Mesenchymal stem cell (in vitro differentiated cells and primary cell): ENCODE measurements at regions not wholly inside any gene's neighbourhood (a gene's known extent, or its start where the extent isn't known, plus 50 kb on each side); places are given as distances from the start of the nearest gene placed in this dataset.
A peak's percentile ranks its signal among the peaks of the same experiment; 100 is the strongest.

Experiments used
- DNase-seq: peaks from one replicate; pipeline ENCODE4 v3.0.0-alpha.2; 2013
- H2AFZ ChIP-seq: one replicate; pipeline ENCODE4 v1.6.1; 2013; ENCODE audit warnings: low read depth, mild to moderate bottlenecking, control low read depth, inconsistent platforms, low read length, moderate library complexity
- H2AK5ac ChIP-seq: 2 replicates; pipeline ENCODE4 v1.6.1; 2013; ENCODE audit warnings: low read length, moderate library complexity, mild to moderate bottlenecking, inconsistent platforms; ENCODE audit not compliant: severe bottlenecking
- H2BK120ac ChIP-seq: one replicate; pipeline ENCODE4 v1.6.1; 2013; ENCODE audit warnings: low read depth, mild to moderate bottlenecking, inconsistent platforms, low read length, moderate library complexity
- H2BK12ac ChIP-seq, 2 experiments: one replicate each; pipeline ENCODE4 v1.6.1; 2013; ENCODE audit warnings: inconsistent platforms in 2 of 2, low read length in 2 of 2, mild to moderate bottlenecking in 2 of 2, moderate library complexity in 2 of 2, control low read depth in 1 of 2
- H2BK15ac ChIP-seq: one replicate; pipeline ENCODE4 v1.6.1; 2013; ENCODE audit warnings: mild to moderate bottlenecking, low read depth, inconsistent platforms; ENCODE audit not compliant: poor library complexity, severe bottlenecking
- H2BK5ac ChIP-seq: 2 replicates; pipeline ENCODE4 v1.6.1; 2013; ENCODE audit warnings: low read depth, mild to moderate bottlenecking, low read length, control low read depth, inconsistent platforms; ENCODE audit not compliant: poor library complexity, severe bottlenecking
- H3K14ac ChIP-seq, 2 experiments: one replicate each; pipeline ENCODE4 v1.6.1; 2013; ENCODE audit warnings: inconsistent platforms in 2 of 2, low read length in 2 of 2, control low read depth in 1 of 2, mild to moderate bottlenecking in 1 of 2, moderate library complexity in 1 of 2
- H3K18ac ChIP-seq, 2 experiments: one replicate each; pipeline ENCODE4 v1.6.1; 2013; ENCODE audit warnings: inconsistent platforms in 2 of 2, low read length in 2 of 2, control low read depth in 1 of 2, low read depth in 1 of 2, mild to moderate bottlenecking in 1 of 2
- H3K23ac ChIP-seq, 2 experiments: one replicate each; pipeline ENCODE4 v1.6.1; 2013; ENCODE audit warnings: inconsistent platforms in 2 of 2, low read length in 2 of 2, mild to moderate bottlenecking in 2 of 2, moderate library complexity in 2 of 2, control low read depth in 1 of 2
- H3K27ac ChIP-seq: 2 replicates; pipeline ENCODE4 v1.5.1; 2013; ENCODE audit warnings: mild to moderate bottlenecking, moderate library complexity, low read length, control low read depth, inconsistent platforms; ENCODE audit not compliant: poor library complexity, severe bottlenecking
- H3K27me3 ChIP-seq, 2 experiments: 2 replicates each; pipeline versions ENCODE4 v1.6.1 to v1.7.0; 2013; ENCODE audit warnings: low read length in 2 of 2, mild to moderate bottlenecking in 2 of 2, moderate library complexity in 2 of 2, control low read depth in 1 of 2, inconsistent platforms in 1 of 2; ENCODE audit not compliant: control insufficient read depth in 1 of 2, insufficient read depth in 1 of 2
- H3K36me3 ChIP-seq, 2 experiments: 2 replicates each; pipeline versions ENCODE4 v1.6.1 to v1.7.0; 2013; ENCODE audit warnings: low read length in 2 of 2, control low read depth in 1 of 2, inconsistent platforms in 1 of 2, low read depth in 1 of 2, mild to moderate bottlenecking in 1 of 2; ENCODE audit not compliant: insufficient read depth in 2 of 2, control insufficient read depth in 1 of 2
- H3K4ac ChIP-seq, 2 experiments: one replicate each; pipeline ENCODE4 v1.6.1; 2013; ENCODE audit warnings: inconsistent platforms in 2 of 2, low read length in 2 of 2, mild to moderate bottlenecking in 2 of 2, moderate library complexity in 2 of 2, control low read depth in 1 of 2, low read depth in 1 of 2
- H3K4me1 ChIP-seq: 2 replicates; pipeline ENCODE4 v1.6.1; 2013; ENCODE audit warnings: low read depth, low read length, control low read depth; ENCODE audit not compliant: control insufficient read depth, insufficient read depth
- H3K4me2 ChIP-seq: 2 replicates; pipeline ENCODE4 v1.6.1; 2013; ENCODE audit warnings: low read length, mild to moderate bottlenecking, inconsistent platforms; ENCODE audit not compliant: poor library complexity, severe bottlenecking
- H3K4me3 ChIP-seq, 2 experiments: 2 replicates each; pipeline versions ENCODE4 v1.5.1 to v1.7.0; 2013; ENCODE audit warnings: low read length in 2 of 2, mild to moderate bottlenecking in 2 of 2, control low read depth in 1 of 2, low read depth in 1 of 2; ENCODE audit not compliant: insufficient read depth in 1 of 2
- H3K79me1 ChIP-seq: replicated peaks from 2 replicates; pipeline ENCODE4 v1.6.1; 2013; ENCODE audit warnings: mild to moderate bottlenecking, control low read depth, low read length, inconsistent platforms; ENCODE audit not compliant: poor library complexity, severe bottlenecking
- H3K9ac ChIP-seq: 2 replicates; pipeline ENCODE4 v1.7.0; 2013; ENCODE audit warnings: mild to moderate bottlenecking, low read length, moderate library complexity
- H3K9me3 ChIP-seq: 2 replicates; pipeline ENCODE4 v1.7.0; 2013; ENCODE audit warnings: mild to moderate bottlenecking, low read length; ENCODE audit not compliant: control insufficient read depth
- H4K8ac ChIP-seq: one replicate; pipeline ENCODE4 v1.6.1; 2013; ENCODE audit warnings: inconsistent platforms, mild to moderate bottlenecking, low read length, moderate library complexity
- H4K91ac ChIP-seq: one replicate; pipeline ENCODE4 v1.6.1; 2013; ENCODE audit warnings: mild to moderate bottlenecking, low read length, inconsistent platforms
- WGBS: methylation state at CpG from one replicate; pipeline ENCODE4 v1.1.7; 2013; ENCODE audit warnings: mixed read lengths; 5-methylcytosine and 5-hydroxymethylcytosine counted together

DNA sequence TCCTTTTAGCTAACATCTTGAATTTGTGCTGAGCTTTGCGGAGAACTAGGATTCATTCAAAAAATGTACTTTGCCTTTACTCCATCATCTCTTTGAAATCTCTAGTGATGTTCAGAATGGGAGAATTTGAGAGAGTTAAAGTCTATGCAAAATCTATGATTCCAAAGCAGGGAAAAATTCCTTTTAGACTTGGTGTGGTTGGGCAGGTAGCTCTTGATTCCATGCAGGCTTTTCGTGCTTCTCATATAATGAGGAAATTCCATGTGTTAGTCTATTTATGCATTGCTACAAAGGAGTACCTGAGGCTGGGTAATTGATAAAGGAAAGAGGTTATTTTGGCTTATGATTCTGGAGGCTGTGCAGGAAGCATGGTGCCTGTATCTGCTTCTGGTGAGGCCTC, 258.9 kb upstream of the EPHA4 start:
- Histone ChIP-seq H2AFZ (no peak overlapping the region), H3K9ac (no peak overlapping the region), H2BK15ac (no peak overlapping the region), H4K91ac (no peak overlapping the region), H3K79me1 (no peaks in the 10 kb centered on the region), H2BK12ac (no peak overlapping the region), H4K8ac (no peak overlapping the region), H3K9me3 (no peaks in the 10 kb centered on the region), H3K27ac (no peak overlapping the region), H2BK120ac (no peak overlapping the region), H3K4me2 (no peak overlapping the region), H2BK5ac (no peak overlapping the region), H3K18ac (no peak overlapping the region), H3K4me3 (no peak overlapping the region), H3K23ac (no peak overlapping the region), H3K36me3 (no peaks in the 10 kb centered on the region), H2AK5ac (no peak overlapping the region), H3K27me3 (no peaks in the 10 kb centered on the region), H3K14ac (no peak overlapping the region), H3K4ac (no peak overlapping the region), H3K4me1 (no peaks in the 10 kb centered on the region)
- WGBS, result 76% methylated on average over 1 of the region's 2 CpGs
- DNase-seq, result no peak

DNA sequence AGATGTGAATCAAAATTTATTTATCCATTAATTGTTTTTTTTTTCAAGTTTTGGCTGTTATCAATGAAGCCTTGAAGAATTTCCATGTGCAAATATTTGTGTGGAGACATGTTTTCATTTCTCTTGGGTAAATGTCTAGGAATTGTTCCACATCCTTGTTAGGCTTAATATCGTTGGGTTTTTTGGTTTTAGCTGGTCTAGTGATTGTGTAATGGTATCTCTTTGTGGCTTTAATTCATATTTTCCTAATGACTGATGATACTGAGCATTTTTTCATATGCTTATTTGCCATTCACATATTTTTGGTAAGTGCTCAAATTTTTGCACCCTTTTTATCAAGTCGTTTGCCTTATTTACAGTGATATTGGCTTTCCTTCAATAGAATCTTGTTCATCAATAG, 250.3 kb upstream of the EPHA4 start:
- H3K18ac ChIP-seq, result no peak overlapping the region
- H3K4me2 ChIP-seq, result no peak overlapping the region
- H2AK5ac ChIP-seq, result no peak overlapping the region
- H3K36me3 ChIP-seq, result no peaks in the 10 kb centered on the region
- H2BK5ac ChIP-seq, result no peak overlapping the region
- no peak overlapping the region for H3K9ac ChIP-seq
- H3K4ac ChIP-seq, result no peak overlapping the region
- no peaks in the 10 kb centered on the region for H3K27me3 ChIP-seq
- no peaks in the 10 kb centered on the region for H3K4me1 ChIP-seq
- no peak for DNase-seq
- H2BK15ac ChIP-seq, result no peak overlapping the region
- H3K79me1 ChIP-seq, result no peaks in the 10 kb centered on the region
- no peak overlapping the region for H3K23ac ChIP-seq
- 100% methylated on average over 1 of the region's 2 CpGs for WGBS
- H4K91ac ChIP-seq, result no peak overlapping the region
- no peak overlapping the region for H3K4me3 ChIP-seq
- no peak overlapping the region for H2AFZ ChIP-seq
- no peak overlapping the region for H2BK12ac ChIP-seq
- no peak overlapping the region for H2BK120ac ChIP-seq
- H4K8ac ChIP-seq, result no peak overlapping the region
- no peaks in the 10 kb centered on the region for H3K9me3 ChIP-seq
- no peak overlapping the region for H3K14ac ChIP-seq
- H3K27ac ChIP-seq, result no peak overlapping the region

DNA sequence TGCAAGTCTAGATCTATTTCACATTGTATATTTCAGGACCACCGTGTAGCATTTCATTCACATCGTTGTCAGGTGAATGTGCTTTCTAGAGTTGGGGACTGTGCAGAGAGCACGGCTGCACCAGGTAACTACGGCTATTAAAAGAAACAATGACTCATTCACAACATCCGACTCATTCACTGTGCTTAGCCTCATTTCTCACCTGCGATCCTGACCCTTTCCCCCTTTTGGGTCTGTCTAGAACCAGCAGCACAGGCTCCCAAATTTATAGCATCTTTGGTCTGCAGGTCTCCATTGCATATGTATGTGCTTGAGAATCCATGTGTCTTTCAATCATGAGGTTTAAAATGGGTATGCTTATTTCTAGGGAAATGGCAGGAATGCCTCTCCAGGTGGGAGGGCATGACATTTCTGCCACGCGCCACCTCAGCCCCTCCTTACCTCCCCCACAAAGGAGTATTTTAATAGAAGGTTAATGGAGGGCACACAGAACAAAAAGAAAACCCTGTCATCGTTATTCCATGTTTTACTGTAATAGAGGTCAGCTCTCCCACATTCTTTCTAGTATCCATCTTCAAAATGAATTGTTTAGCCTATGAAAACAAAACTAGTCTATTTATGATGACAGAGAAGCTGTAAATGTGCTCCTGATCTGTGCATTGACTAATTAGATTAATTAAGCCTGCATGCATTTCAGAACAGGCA, 246.7 kb upstream of the EPHA4 start:
- H2BK5ac ChIP-seq, result no peak overlapping the region
- H3K18ac ChIP-seq, result no peak overlapping the region
- H3K4me3 ChIP-seq, result no peak overlapping the region
- DNase-seq, result no peak
- no peaks in the 10 kb centered on the region for H3K27me3 ChIP-seq
- H4K8ac ChIP-seq, result no peak overlapping the region
- 78% methylated on average over 7 of the region's 9 CpGs for WGBS
- no peak overlapping the region for H3K4ac ChIP-seq
- H2BK120ac ChIP-seq, result no peak overlapping the region
- no peaks in the 10 kb centered on the region for H3K79me1 ChIP-seq
- no peak overlapping the region for H4K91ac ChIP-seq
- H2AFZ ChIP-seq, result no peak overlapping the region
- no peak overlapping the region for H3K4me2 ChIP-seq
- no peak overlapping the region for H2BK12ac ChIP-seq
- H2BK15ac ChIP-seq, result no peak overlapping the region
- no peaks in the 10 kb centered on the region for H3K36me3 ChIP-seq
- no peak overlapping the region for H3K23ac ChIP-seq
- H3K4me1 ChIP-seq, result no peaks in the 10 kb centered on the region
- no peak overlapping the region for H3K9ac ChIP-seq
- H3K9me3 ChIP-seq, result no peaks in the 10 kb centered on the region
- H2AK5ac ChIP-seq, result no peak overlapping the region
- H3K14ac ChIP-seq, result no peak overlapping the region
- H3K27ac ChIP-seq, result no peak overlapping the region

DNA sequence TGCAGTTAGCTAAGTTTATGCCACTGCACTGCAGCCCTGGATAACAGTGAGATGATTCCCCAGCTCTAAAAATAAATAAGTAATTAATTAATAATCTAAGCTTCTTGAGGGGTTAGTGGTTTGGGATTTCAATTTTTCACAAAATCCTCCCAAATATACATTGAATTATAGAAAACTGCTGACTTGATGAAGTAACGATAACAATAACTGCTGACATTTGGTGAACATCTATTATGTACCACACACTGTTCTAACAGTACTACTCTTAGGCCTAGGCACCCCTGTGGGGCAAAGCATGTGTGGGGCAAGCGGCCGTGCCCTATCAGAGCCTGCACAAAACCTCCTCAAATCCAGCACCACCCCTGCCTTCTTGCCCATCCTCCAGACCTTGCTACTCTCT, 245.8 kb upstream of the EPHA4 start:
- Histone ChIP-seq H2BK12ac (no peak overlapping the region), H2AK5ac (no peak overlapping the region), H3K4me1 (no peaks in the 10 kb centered on the region), H3K14ac (peak overlapping the region in 1 of 2 experiments; percentile 1), H2AFZ (no peak overlapping the region), H2BK15ac (no peak overlapping the region), H3K36me3 (no peaks in the 10 kb centered on the region), H3K4me3 (no peak overlapping the region), H3K27me3 (no peaks in the 10 kb centered on the region), H3K4ac (no peak overlapping the region), H4K91ac (no peak overlapping the region), H3K18ac (no peak overlapping the region), H3K9ac (no peak overlapping the region), H3K23ac (no peak overlapping the region), H4K8ac (no peak overlapping the region), H2BK5ac (no peak overlapping the region), H3K27ac (no peak overlapping the region), H3K79me1 (no peaks in the 10 kb centered on the region), H2BK120ac (no peak overlapping the region), H3K9me3 (no peaks in the 10 kb centered on the region), H3K4me2 (no peak overlapping the region)
- no peak for DNase-seq
- WGBS, result 100% methylated on average over 3 of the region's 3 CpGs
